Endodermal cell (in vitro differentiated cells): ENCODE measurements at regions not wholly inside any gene's neighbourhood (a gene's known extent, or its start where the extent isn't known, plus 50 kb on each side); places are given as distances from the start of the nearest gene placed in this dataset.

Source experiments
- DNase-seq: peaks from one replicate; pipeline ENCODE4 v3.0.0-alpha.2; 2017
- H3K27ac ChIP-seq: 2 replicates; pipeline ENCODE4 v1.5.1; 2013; ENCODE audit warnings: mild to moderate bottlenecking, low read depth, low read length, moderate library complexity
- H3K27me3 ChIP-seq: 2 replicates; pipeline ENCODE4 v1.6.1; 2013; ENCODE audit warnings: mild to moderate bottlenecking, low read length, moderate library complexity; ENCODE audit not compliant: insufficient read depth, control insufficient read depth, poor library complexity, severe bottlenecking
- H3K36me3 ChIP-seq: 2 replicates; pipeline ENCODE4 v1.7.0; 2013; ENCODE audit warnings: mild to moderate bottlenecking, low read length, moderate library complexity; ENCODE audit not compliant: control insufficient read depth, insufficient read depth
- H3K4me1 ChIP-seq: one replicate; pipeline ENCODE4 v1.7.0; 2013; ENCODE audit warnings: low read length; ENCODE audit not compliant: control insufficient read depth, insufficient read depth
- H3K4me3 ChIP-seq: 2 replicates; pipeline ENCODE4 v1.5.1; 2013; ENCODE audit warnings: mild to moderate bottlenecking, low read length, moderate library complexity
- H3K9ac ChIP-seq: 2 replicates; pipeline ENCODE4 v1.6.1; 2013; ENCODE audit warnings: mild to moderate bottlenecking, low read length, moderate library complexity; ENCODE audit not compliant: poor library complexity, severe bottlenecking; ENCODE audit errors: extremely low read depth
- H3K9me3 ChIP-seq: 2 replicates; pipeline ENCODE4 v1.6.1; 2013; ENCODE audit warnings: mild to moderate bottlenecking, low read length, moderate library complexity; ENCODE audit not compliant: control insufficient read depth
- H3K27ac Mint-ChIP-seq: 2 replicates; pipeline ENCODE4 v1.8.0; 2020; ENCODE audit warnings: mixed read lengths
- H3K27me3 Mint-ChIP-seq: 2 replicates; pipeline ENCODE4 v1.8.0; 2021; ENCODE audit warnings: mild to moderate bottlenecking, mixed read lengths; ENCODE audit not compliant: insufficient read depth
- H3K36me3 Mint-ChIP-seq: 2 replicates; pipeline ENCODE4 v1.8.0; 2020; ENCODE audit warnings: low read depth, mixed read lengths
- H3K4me1 Mint-ChIP-seq: 2 replicates; pipeline ENCODE4 v1.8.0; 2020; ENCODE audit warnings: mixed read lengths
- H3K4me3 Mint-ChIP-seq: 2 replicates; pipeline ENCODE4 v1.8.0; 2020; ENCODE audit warnings: mild to moderate bottlenecking, moderate library complexity, mixed read lengths
- H3K9me3 Mint-ChIP-seq: 2 replicates; pipeline ENCODE4 v1.8.0; 2020; ENCODE audit warnings: mild to moderate bottlenecking, mixed read lengths
- CTCF ChIP-seq: fragments of 200-600 bp; sonication (generic); conservative IDR thresholded peaks from 2 replicates; pipeline ENCODE4 v1.5.0; 2021; ENCODE audit warnings: antibody characterized with exemption, mild to moderate bottlenecking
- WGBS, 2 experiments: methylation state at CpG; one replicate each; pipeline versions ENCODE4 v1.1.5 to v1.1.7; 2013; ENCODE audit warnings: missing lambda C conversion rate in 2 of 2, mixed read lengths in 1 of 2; ENCODE audit not compliant: insufficient coverage in 1 of 2, insufficient read length in 1 of 2; 5-methylcytosine and 5-hydroxymethylcytosine counted together

- Mint-ChIP-seq H3K9me3 (no peaks in the 10 kb centered on the region), H3K4me3 (no peak overlapping the region), H3K36me3 (no peaks in the 10 kb centered on the region), H3K4me1 (no peaks in the 10 kb centered on the region), H3K27ac (no peak overlapping the region), H3K27me3 (no peaks in the 10 kb centered on the region)
- 66 to 71% methylated on average over 9 of the region's 9 CpGs for WGBS, 2 experiments
- no peak overlapping the region for H3K27ac ChIP-seq
- no peaks in the 10 kb centered on the region for H3K4me1 ChIP-seq
- H3K9ac ChIP-seq: no peak overlapping the region
- peaks cover 17% of the 10 kb centered on the region for H3K9me3 ChIP-seq
- no peak overlapping the region for H3K4me3 ChIP-seq
- TF ChIP-seq CTCF: no peak
- no peaks in the 10 kb centered on the region for H3K27me3 ChIP-seq
- no peak for DNase-seq
- H3K36me3 ChIP-seq: no peaks in the 10 kb centered on the region
These were observed 322.4 kb upstream of the N4BP1 start for GRCh38 chr16:48932216-48932855.

- Histone ChIP-seq H3K27ac (no peak overlapping the region), H3K4me1 (no peaks in the 10 kb centered on the region), H3K27me3 (no peaks in the 10 kb centered on the region), H3K4me3 (no peak overlapping the region), H3K9ac (no peak overlapping the region), H3K36me3 (no peaks in the 10 kb centered on the region), H3K9me3 (peaks cover 17% of the 10 kb centered on the region)
- 89 to 92% methylated on average over 2 to 4 of the region's 4 CpGs for WGBS, 2 experiments
- no peak for TF ChIP-seq CTCF
- no peaks in the 10 kb centered on the region for H3K4me1 Mint-ChIP-seq
- H3K27ac Mint-ChIP-seq: no peak overlapping the region
- H3K27me3 Mint-ChIP-seq: no peaks in the 10 kb centered on the region
- no peak for DNase-seq
- H3K36me3 Mint-ChIP-seq: no peaks in the 10 kb centered on the region
- H3K9me3 Mint-ChIP-seq: peaks cover 6% of the 10 kb centered on the region
- no peak overlapping the region for H3K4me3 Mint-ChIP-seq
These were observed 321.1 kb upstream of the N4BP1 start for GRCh38 chr16:48930951-48931553.

- no peak overlapping the region for H3K9ac ChIP-seq
- Mint-ChIP-seq H3K9me3 (no peaks in the 10 kb centered on the region), H3K4me3 (no peak overlapping the region), H3K27me3 (no peaks in the 10 kb centered on the region), H3K4me1 (no peaks in the 10 kb centered on the region), H3K36me3 (no peaks in the 10 kb centered on the region), H3K27ac (no peak overlapping the region)
- H3K36me3 ChIP-seq: no peaks in the 10 kb centered on the region
- DNase-seq: no peak
- H3K27ac ChIP-seq: no peak overlapping the region
- no peak overlapping the region for H3K4me3 ChIP-seq
- no peak for TF ChIP-seq CTCF
- H3K27me3 ChIP-seq: no peaks in the 10 kb centered on the region
- no peaks in the 10 kb centered on the region for H3K9me3 ChIP-seq
- WGBS, 2 experiments: 97 to 98% methylated on average over 5 to 6 of the region's 6 CpGs
- H3K4me1 ChIP-seq: no peaks in the 10 kb centered on the region
These were observed 309.8 kb upstream of the N4BP1 start for GRCh38 chr16:48919791-48920190.
